Central memory CD8-positive, alpha-beta T cell (primary cell): ENCODE measurements at regions not wholly inside any gene's neighbourhood (a gene's known extent, or its start where the extent isn't known, plus 50 kb on each side); places are given as distances from the start of the nearest gene placed in this dataset.
"Not testable (repeated sequence)": the region's sequence is repeated elsewhere in the genome, so short reads cannot be mapped to it uniquely, and the experiment has no call there.

ENCODE experiments used
- ATAC-seq: fragments of 150-1000 bp; cut with Tn5 transposase; replicated peaks from 2 replicates; pipeline ENCODE4 v1.10.0; 2022; ENCODE audit warnings: mild to moderate bottlenecking, moderate FRiP score, moderate number of reproducible peaks; ENCODE audit not compliant: poor library complexity, severe bottlenecking; ENCODE audit errors: extremely low read depth
- DNase-seq, 2 donors: peaks; one replicate each; pipeline ENCODE4 v3.0.0; 2021; ENCODE audit warnings: low spot score in 2 of 2
- H3K27ac Mint-ChIP-seq: one replicate; pipeline ENCODE4 v1.8.0; 2022; ENCODE audit warnings: low read depth, mild to moderate bottlenecking, moderate library complexity, mixed read lengths
- H3K27me3 Mint-ChIP-seq: one replicate; pipeline ENCODE4 v1.8.0; 2022; ENCODE audit warnings: mixed read lengths
- H3K36me3 Mint-ChIP-seq: one replicate; pipeline ENCODE4 v1.8.0; 2022; ENCODE audit warnings: mild to moderate bottlenecking, moderate library complexity, mixed read lengths; ENCODE audit not compliant: insufficient read depth
- H3K4me1 Mint-ChIP-seq: one replicate; pipeline ENCODE4 v1.8.0; 2022; ENCODE audit warnings: mixed read lengths
- H3K4me3 Mint-ChIP-seq: one replicate; pipeline ENCODE4 v1.8.0; 2022; ENCODE audit warnings: mild to moderate bottlenecking, moderate library complexity, mixed read lengths
- H3K9me3 Mint-ChIP-seq: one replicate; pipeline ENCODE4 v1.8.0; 2022; ENCODE audit warnings: mixed read lengths

- H3K4me3 Mint-ChIP-seq: no peak overlapping the region
- no peaks in the 10 kb centered on the region for H3K4me1 Mint-ChIP-seq
- ATAC-seq (no peak), DNase-seq (no peak)
- H3K27me3 Mint-ChIP-seq: no peaks in the 10 kb centered on the region
- H3K36me3 Mint-ChIP-seq: peaks cover 2% of the 10 kb centered on the region
- no peaks in the 10 kb centered on the region for H3K9me3 Mint-ChIP-seq
- no peak overlapping the region for H3K27ac Mint-ChIP-seq
These were observed 719.2 kb downstream of the CETN3 start for GRCh38 chr5:89690331-89690730.

GRCh38 chr5:89686081-89686765, 723.3 kb downstream of the CETN3 start:
- H3K36me3 Mint-ChIP-seq: peaks cover 2% of the 10 kb centered on the region
- no peaks in the 10 kb centered on the region for H3K27me3 Mint-ChIP-seq
- H3K4me1 Mint-ChIP-seq: no peaks in the 10 kb centered on the region
- ATAC-seq (no peak), DNase-seq (no peak)
- H3K27ac Mint-ChIP-seq: no peak overlapping the region
- H3K4me3 Mint-ChIP-seq: no peak overlapping the region
- H3K9me3 Mint-ChIP-seq: peaks cover 15% of the 10 kb centered on the region

GRCh38 chr5:89676634-89677033, 732.9 kb downstream of the CETN3 start:
- no peak overlapping the region for H3K4me3 Mint-ChIP-seq
- no peak overlapping the region for H3K27ac Mint-ChIP-seq
- H3K27me3 Mint-ChIP-seq: no peaks in the 10 kb centered on the region
- peaks cover 1% of the 10 kb centered on the region for H3K36me3 Mint-ChIP-seq
- H3K9me3 Mint-ChIP-seq: peaks cover 25% of the 10 kb centered on the region
- H3K4me1 Mint-ChIP-seq: no peaks in the 10 kb centered on the region
- DNase-seq (no peak), ATAC-seq (no peak)

GRCh38 chr5:89673019-89673418, 736.5 kb downstream of the CETN3 start:
- no peaks in the 10 kb centered on the region for H3K27me3 Mint-ChIP-seq
- no peak for ATAC-seq

GRCh38 chr5:89668821-89669220, 740.7 kb downstream of the CETN3 start:
- no peak for DNase-seq
- H3K4me1 Mint-ChIP-seq: no peaks in the 10 kb centered on the region
- no peaks in the 10 kb centered on the region for H3K27me3 Mint-ChIP-seq
- no peak for ATAC-seq
- H3K27ac Mint-ChIP-seq: no peak overlapping the region
- H3K36me3 Mint-ChIP-seq: peaks cover 1% of the 10 kb centered on the region
- H3K4me3 Mint-ChIP-seq: no peak overlapping the region
- peaks cover 9% of the 10 kb centered on the region for H3K9me3 Mint-ChIP-seq

More at GRCh38 chr5:89673019-89673418, 736.5 kb downstream of the CETN3 start:
- no peak overlapping the region for H3K27ac Mint-ChIP-seq
- H3K4me3 Mint-ChIP-seq: no peak overlapping the region
- H3K4me1 Mint-ChIP-seq: no peaks in the 10 kb centered on the region
- peaks cover 1% of the 10 kb centered on the region for H3K36me3 Mint-ChIP-seq
- H3K9me3 Mint-ChIP-seq: peaks cover 7% of the 10 kb centered on the region
- DNase-seq: no peak

GRCh38 chr5:89662499-89662898, 747.1 kb downstream of the CETN3 start:
- H3K4me3 Mint-ChIP-seq: no peak overlapping the region
- no peaks in the 10 kb centered on the region for H3K36me3 Mint-ChIP-seq
- no peak for DNase-seq
- H3K27ac Mint-ChIP-seq: no peak overlapping the region
- H3K9me3 Mint-ChIP-seq: peaks cover 20% of the 10 kb centered on the region
- no peaks in the 10 kb centered on the region for H3K4me1 Mint-ChIP-seq
- H3K27me3 Mint-ChIP-seq: no peaks in the 10 kb centered on the region
- ATAC-seq: no peak

- H3K27me3 Mint-ChIP-seq: no peaks in the 10 kb centered on the region
- no peak overlapping the region for H3K4me3 Mint-ChIP-seq
- H3K4me1 Mint-ChIP-seq: no peaks in the 10 kb centered on the region
- DNase-seq (no peak), ATAC-seq (no peak)
- H3K27ac Mint-ChIP-seq: no peak overlapping the region
- H3K9me3 Mint-ChIP-seq: peaks cover 14% of the 10 kb centered on the region
- no peaks in the 10 kb centered on the region for H3K36me3 Mint-ChIP-seq
These were observed 755.9 kb upstream of the MEF2C start for GRCh38 chr5:89638871-89639270.

- H3K36me3 Mint-ChIP-seq, H3K4me3 Mint-ChIP-seq, DNase-seq, H3K27me3 Mint-ChIP-seq, ATAC-seq, H3K4me1 Mint-ChIP-seq, H3K27ac Mint-ChIP-seq: not testable (repeated sequence)
- H3K9me3 Mint-ChIP-seq: peaks cover 18% of the 10 kb centered on the region
These were observed 751.2 kb upstream of the MEF2C start for GRCh38 chr5:89634176-89634575.

- ATAC-seq, H3K36me3 Mint-ChIP-seq, H3K4me3 Mint-ChIP-seq: not testable (repeated sequence)
These were observed 747.1 kb upstream of the MEF2C start for GRCh38 chr5:89630064-89630463.

GRCh38 chr5:89628876-89629635, 746.1 kb upstream of the MEF2C start:
- ATAC-seq (no peak), DNase-seq (no peak)
- Mint-ChIP-seq H3K9me3 (peaks cover 16% of the 10 kb centered on the region), H3K4me1 (no peaks in the 10 kb centered on the region), H3K36me3 (no peaks in the 10 kb centered on the region), H3K4me3 (no peak overlapping the region), H3K27me3 (no peaks in the 10 kb centered on the region), H3K27ac (no peak overlapping the region)

More at GRCh38 chr5:89630064-89630463, 747.1 kb upstream of the MEF2C start:
- DNase-seq, H3K4me1 Mint-ChIP-seq, H3K27me3 Mint-ChIP-seq, H3K27ac Mint-ChIP-seq: not testable (repeated sequence)
- H3K9me3 Mint-ChIP-seq: peaks cover 23% of the 10 kb centered on the region

GRCh38 chr5:89615839-89616518, 733.0 kb upstream of the MEF2C start:
- H3K36me3 Mint-ChIP-seq: no peaks in the 10 kb centered on the region
- H3K4me1 Mint-ChIP-seq: no peaks in the 10 kb centered on the region
- peaks cover 1% of the 10 kb centered on the region for H3K9me3 Mint-ChIP-seq
- DNase-seq (no peak), ATAC-seq (no peak)
- H3K4me3 Mint-ChIP-seq: no peak overlapping the region
- H3K27ac Mint-ChIP-seq: no peak overlapping the region
- no peaks in the 10 kb centered on the region for H3K27me3 Mint-ChIP-seq

- H3K4me3 Mint-ChIP-seq: no peak overlapping the region
- no peaks in the 10 kb centered on the region for H3K9me3 Mint-ChIP-seq
- H3K27me3 Mint-ChIP-seq: no peaks in the 10 kb centered on the region
- no peaks in the 10 kb centered on the region for H3K36me3 Mint-ChIP-seq
- H3K4me1 Mint-ChIP-seq: no peaks in the 10 kb centered on the region
- ATAC-seq: no peak
- H3K27ac Mint-ChIP-seq: no peak overlapping the region
- DNase-seq: no peak
These were observed 730.4 kb upstream of the MEF2C start for GRCh38 chr5:89613222-89613956.
